HepG2 (cell line): ENCODE measurements at regions not wholly inside any gene's neighbourhood (a gene's known extent, or its start where the extent isn't known, plus 50 kb on each side); places are given as distances from the start of the nearest gene placed in this dataset.

Experiments used
- ATAC-seq: fragments of 200-7000 bp; cut with Tn5 transposase; 3 replicates; pipeline ENCODE4 v1.9.1; 2020; ENCODE audit warnings: mild to moderate bottlenecking, moderate library complexity
- BruUV-seq: library from RNA; stranded (reverse); fragments of 400-500 nt; replicated peaks from 2 replicates; lab custom pipeline; 2021; lab: Mats Ljungman, UMichigan
- CTCF ChIA-PET: fragments of 300-600 bp; formaldehyde crosslinking; extraction: SDS; loops from one replicate; lab custom pipeline; 2021; ENCODE audit warnings: low total read pairs, inconsistent platforms, low intra/inter-chr PET ratio; lab: Yijun Ruan, JAX
- POLR2A ChIA-PET: fragments of 350-600 bp; sonication (Branson Sonifier 250); formaldehyde crosslinking; loops from one replicate; lab custom pipeline; 2020; ENCODE audit warnings: antibody characterized with exemption, inconsistent platforms; lab: Yijun Ruan, JAX
- DNase-seq: peaks from one replicate; pipeline ENCODE4 v3.0.0-alpha.2; 2015; ENCODE audit warnings: low spot score
- FAIRE-seq: peaks from 3 replicates; lab custom pipeline; 2011; peaks lifted over from hg19 to GRCh38; lab: Jason Lieb, UNC
- H2AFZ ChIP-seq: one replicate; pipeline ENCODE4 v1.6.1; 2011; ENCODE audit warnings: low read length, inconsistent platforms
- H3K27ac ChIP-seq: fragments of 300-600 bp; 3 replicates; pipeline ENCODE4 v1.8.0; 2011; ENCODE audit warnings: mixed run types, mild to moderate bottlenecking, mixed read lengths, low read length, inconsistent platforms; ENCODE audit not compliant: insufficient read depth; ENCODE audit errors: extremely low read length
- H3K27me3 ChIP-seq, 2 experiments: fragments of 200-600 bp in 1 of 2; 2 replicates in 1 of 2; 3 replicates in 1 of 2; pipeline versions ENCODE4 v1.6.0 to v1.8.0; 2011; ENCODE audit warnings: low read length in 2 of 2, mild to moderate bottlenecking in 2 of 2, moderate library complexity in 2 of 2, inconsistent platforms in 1 of 2; ENCODE audit not compliant: insufficient read depth in 2 of 2, control insufficient read depth in 1 of 2
- H3K36me3 ChIP-seq, 2 experiments: fragments of 200-600 bp in 1 of 2; replicated peaks in 1 of 2; 2 replicates in 1 of 2; 3 replicates in 1 of 2; pipeline versions ENCODE4 v1.5.1 to v1.8.0; 2011; ENCODE audit warnings: low read length in 2 of 2, inconsistent platforms in 1 of 2; ENCODE audit not compliant: insufficient read depth in 2 of 2, control insufficient read depth in 1 of 2
- H3K4me1 ChIP-seq: 2 replicates; pipeline ENCODE4 v1.5.1; 2012; ENCODE audit warnings: low read length, inconsistent platforms; ENCODE audit not compliant: insufficient read depth
- H3K4me2 ChIP-seq: 2 replicates; pipeline ENCODE4 v1.6.0; 2011; ENCODE audit warnings: low read depth, low read length, inconsistent platforms
- H3K4me3 ChIP-seq, 3 experiments: fragments of 200-600 bp in 1 of 3; sonication (generic), shearing (Covaris generic) in 1 of 3; replicated peaks in 1 of 3; 2 replicates each; pipeline ENCODE4 v1.5.1; 2011 to 2016; ENCODE audit warnings: low read length in 3 of 3, inconsistent platforms in 2 of 3, low read depth in 2 of 3, mild to moderate bottlenecking in 2 of 3, control low read depth in 1 of 3, mixed read lengths in 1 of 3; ENCODE audit not compliant: insufficient read depth in 1 of 3
- H3K79me2 ChIP-seq: one replicate; pipeline ENCODE4 v1.6.1; 2011; ENCODE audit warnings: low read length, inconsistent platforms; ENCODE audit not compliant: insufficient read depth
- H3K9ac ChIP-seq: 2 replicates; pipeline ENCODE4 v1.6.0; 2011; ENCODE audit warnings: mild to moderate bottlenecking, low read depth, low read length, inconsistent platforms; ENCODE audit not compliant: insufficient read depth
- H3K9me3 ChIP-seq: 2 replicates; pipeline ENCODE4 v1.5.1; 2012; ENCODE audit warnings: mild to moderate bottlenecking, low read length
- H4K20me1 ChIP-seq: 2 replicates; pipeline ENCODE4 v1.6.0; 2011; ENCODE audit warnings: inconsistent platforms, mild to moderate bottlenecking, low read length, moderate library complexity; ENCODE audit not compliant: insufficient read depth
- AGO1 ChIP-seq: fragments of 200-400 bp; formaldehyde crosslinking; IDR thresholded peaks from 2 replicates; pipeline ENCODE4 v1.6.1; 2017; ENCODE audit warnings: mild to moderate bottlenecking, low read depth, low read length, moderate library complexity; ENCODE audit not compliant: poor library complexity, severe bottlenecking
- AHDC1 ChIP-seq: sonication (generic); formaldehyde crosslinking; IDR thresholded peaks from 2 replicates; pipeline ENCODE4 v1.5.1; 2020; ENCODE audit warnings: mild to moderate bottlenecking, missing genetic modification reagents, borderline replicate concordance
- CREB1 ChIP-seq, 2 experiments: fragments of 450-650 bp in 1 of 2; IDR thresholded peaks; 2 replicates each; pipeline ENCODE4 v1.6.1; 2016 to 2017; ENCODE audit warnings: control low read depth in 1 of 2, mild to moderate bottlenecking in 1 of 2, missing compliant biosample characterization in 1 of 2, missing genetic modification characterization in 1 of 2
- ERF ChIP-seq: IDR thresholded peaks from 2 replicates; pipeline ENCODE4 v1.6.1; 2018; ENCODE audit warnings: missing biosample characterization, missing genetic modification reagents
- FLYWCH1 ChIP-seq: sonication (generic); formaldehyde crosslinking; IDR thresholded peaks from 2 replicates; pipeline ENCODE4 v1.8.1; 2023; ENCODE audit warnings: mild to moderate bottlenecking, missing genetic modification reagents
- JUN ChIP-seq: sonication (generic); formaldehyde crosslinking; IDR thresholded peaks from 2 replicates; pipeline ENCODE4 v1.4.0; 2020; ENCODE audit warnings: mild to moderate bottlenecking, missing genetic modification reagents
- RCOR2 ChIP-seq: IDR thresholded peaks from 2 replicates; pipeline ENCODE4 v1.6.1; 2016; ENCODE audit warnings: missing biosample characterization, missing genetic modification reagents
- REPIN1 ChIP-seq: sonication (generic); formaldehyde crosslinking; IDR thresholded peaks from 2 replicates; pipeline ENCODE4 v1.8.0; 2022; ENCODE audit warnings: missing genetic modification reagents, low read depth, mild to moderate bottlenecking, borderline replicate concordance
- ZNF256 ChIP-seq: sonication (generic); formaldehyde crosslinking; conservative IDR thresholded peaks from 2 replicates; pipeline ENCODE4 v1.4.0; 2020; ENCODE audit warnings: missing genetic modification reagents
- ZNF362 ChIP-seq: sonication (generic); formaldehyde crosslinking; IDR thresholded peaks from 2 replicates; pipeline ENCODE4 v1.4.0; 2020; ENCODE audit warnings: missing genetic modification reagents, mild to moderate bottlenecking, borderline replicate concordance
- ZNF607 ChIP-seq: sonication (generic); formaldehyde crosslinking; IDR thresholded peaks from 2 replicates; pipeline ENCODE4 v1.5.1; 2020; ENCODE audit warnings: missing genetic modification reagents, mild to moderate bottlenecking, borderline replicate concordance
- ZZZ3 ChIP-seq: sonication (generic); formaldehyde crosslinking; IDR thresholded peaks from 2 replicates; pipeline ENCODE4 v1.4.0; 2020; ENCODE audit warnings: missing genetic modification reagents, mild to moderate bottlenecking, borderline replicate concordance
- WGBS: methylation state at CpG from one replicate; pipeline ENCODE4 v1.1.6; 2017; ENCODE audit warnings: low lambda C conversion rate; 5-methylcytosine and 5-hydroxymethylcytosine counted together
- in situ Hi-C: cut with HindIII; loops from 2 replicates; pipeline ENCODE4 v1.10.0; 2017; ENCODE audit warnings: low pct_unique_long_range_greater_than_20kb; ENCODE audit not compliant: extremely low pct_ligation_motif_present
- intact Hi-C: fragments of 100-400 bp; cut with micrococcal nuclease; formaldehyde crosslinking; loops from one replicate; pipeline ENCODE4 v1.10.0; 2022; ENCODE audit not compliant: unreplicated experiment

GRCh38 chr6:134594881-134595280 lies 277.0 kb upstream of the SGK1 start (continued):
- TF ChIP-seq CREB1 (IDR thresholded peaks at IDR 0.05) (no peak), CREB1 (CRISPR knock-in tag; IDR thresholded peaks at IDR 0.05) (no peak), AHDC1 (CRISPR knock-in tag) (no peak), ZZZ3 (CRISPR knock-in tag) (no peak)

- Histone ChIP-seq H3K79me2 (no peaks in the 10 kb centered on the region), H3K36me3 (no peaks in the 10 kb centered on the region), H3K27ac (no peak overlapping the region), H3K27me3 (no peaks in the 10 kb centered on the region), H3K9me3 (no peaks in the 10 kb centered on the region), H3K4me2 (no peak overlapping the region), H3K4me1 (no peaks in the 10 kb centered on the region), H3K4me3 (no peak overlapping the region), H4K20me1 (no peaks in the 10 kb centered on the region), H2AFZ (no peak overlapping the region), H3K9ac (no peak overlapping the region)
- in situ Hi-C loops (no loop called here), intact Hi-C loops (no loop called here)
- WGBS: 32% methylated on average over 7 of the region's 7 CpGs
- ChIA-PET POLR2A (no interaction called here), CTCF (no interaction called here)
- no peak for DNase-seq
- FAIRE-seq: no peak
- TF ChIP-seq JUN (no peak), ZNF607 (no peak), RCOR2 (CRISPR knock-in tag) (no peak), ZNF256 (CRISPR knock-in tag) (no peak), ZNF362 (CRISPR knock-in tag) (no peak), ERF (CRISPR knock-in tag) (no peak), FLYWCH1 (CRISPR knock-in tag) (no peak), AGO1 (no peak), REPIN1 (CRISPR knock-in tag) (no peak)
- ATAC-seq: no peak
- BruUV-seq: no TSS peak
Measured at GRCh38 chr6:134593887-134594286, 276.0 kb upstream of the SGK1 start.
